SK-N-SH (cell line): ENCODE measurements at regions not wholly inside any gene's neighbourhood (a gene's known extent, or its start where the extent isn't known, plus 50 kb on each side); places are given as distances from the start of the nearest gene placed in this dataset.
A peak's percentile ranks its signal among the peaks of the same experiment; 100 is the strongest.

Experiments
- CTCF ChIA-PET: fragments of 300-600, 350-600 bp; formaldehyde crosslinking; extraction: SDS; loops from one replicate; lab custom pipeline; 2021; lab: Yijun Ruan, JAX
- POLR2A ChIA-PET: fragments of 350-600 bp; sonication (Branson Sonifier 250); formaldehyde crosslinking; extraction: SDS; loops from one replicate; lab custom pipeline; 2020; ENCODE audit warnings: antibody characterized with exemption, inconsistent platforms; lab: Yijun Ruan, JAX
- DNase-seq: peaks from one replicate; pipeline ENCODE4 v3.0.0; 2012
- H2AFZ ChIP-seq: fragments of 200-600 bp; sonication (generic); 2 replicates; pipeline ENCODE4 v1.8.1; 2016; ENCODE audit warnings: antibody characterized with exemption, mild to moderate bottlenecking, low read depth
- H3F3A ChIP-seq: fragments of 200-600 bp; sonication (generic); replicated peaks from 2 replicates; pipeline ENCODE3; 2016; ENCODE audit warnings: antibody characterized with exemption, mild to moderate bottlenecking; ENCODE audit not compliant: insufficient read depth
- H3K27ac ChIP-seq, 2 experiments: fragments of 200-500 bp in 1 of 2; fragments of 200-600 bp in 1 of 2; sonication (Bioruptor generic) in 1 of 2; sonication (generic), shearing (Covaris generic) in 1 of 2; 2 replicates each; pipeline versions ENCODE4 v1.5.1 to v1.6.1; 2014 to 2016; ENCODE audit warnings: low read depth in 2 of 2, inconsistent platforms in 1 of 2, low read length in 1 of 2, mild to moderate bottlenecking in 1 of 2, mixed read lengths in 1 of 2
- H3K27me3 ChIP-seq: fragments of 200-600 bp; sonication (generic), shearing (Covaris generic); 2 replicates; pipeline ENCODE4 v1.6.1; 2016; ENCODE audit warnings: mixed run types; ENCODE audit not compliant: insufficient read depth
- H3K36me3 ChIP-seq, 2 experiments: fragments of 200-500 bp in 1 of 2; fragments of 200-600 bp in 1 of 2; sonication (Bioruptor generic) in 1 of 2; sonication (generic) in 1 of 2; replicated peaks in 1 of 2; 2 replicates each; pipeline versions ENCODE3 to v1.5.1; 2014 to 2016; ENCODE audit warnings: low read length in 1 of 2, mild to moderate bottlenecking in 1 of 2; ENCODE audit not compliant: insufficient read depth in 2 of 2, control insufficient read depth in 1 of 2
- H3K4me1 ChIP-seq, 2 experiments: fragments of 200-500 bp in 1 of 2; fragments of 200-600 bp in 1 of 2; sonication (Bioruptor generic) in 1 of 2; sonication (generic), shearing (Covaris generic) in 1 of 2; 2 replicates each; pipeline versions ENCODE4 v1.5.1 to v1.6.1; 2014 to 2016; ENCODE audit warnings: low read depth in 1 of 2, low read length in 1 of 2, mixed run types in 1 of 2; ENCODE audit not compliant: insufficient read depth in 2 of 2, control insufficient read depth in 1 of 2
- H3K4me2 ChIP-seq: fragments of 200-600 bp; sonication (generic), shearing (Covaris generic); 2 replicates; pipeline ENCODE4 v1.6.1; 2017; ENCODE audit warnings: mixed run types
- H3K4me3 ChIP-seq, 2 experiments: fragments of 200-500 bp in 1 of 2; fragments of 200-600 bp in 1 of 2; sonication (Bioruptor generic) in 1 of 2; sonication (generic), shearing (Covaris generic) in 1 of 2; 2 replicates each; pipeline versions ENCODE4 v1.5.1 to v1.8.1; 2014 to 2016; ENCODE audit warnings: low read depth in 2 of 2, inconsistent platforms in 1 of 2, low read length in 1 of 2, mild to moderate bottlenecking in 1 of 2, mixed read lengths in 1 of 2, moderate library complexity in 1 of 2
- H3K79me2 ChIP-seq: fragments of 200-600 bp; sonication (generic); 2 replicates; pipeline ENCODE4 v1.8.1; 2017; ENCODE audit warnings: mild to moderate bottlenecking; ENCODE audit not compliant: insufficient read depth
- H3K9ac ChIP-seq: fragments of 200-600 bp; sonication (generic); 2 replicates; pipeline ENCODE4 v1.6.1; 2017; ENCODE audit warnings: mixed run types
- H3K9me2 ChIP-seq: fragments of 200-600 bp; sonication (generic); 2 replicates; pipeline ENCODE4 v1.6.1; 2017; ENCODE audit warnings: mixed run types
- H3K9me3 ChIP-seq: fragments of 200-600 bp; sonication (generic); 2 replicates; pipeline ENCODE4 v1.6.1; 2017; ENCODE audit warnings: mixed run types, mild to moderate bottlenecking, moderate library complexity
- H4K20me1 ChIP-seq: fragments of 200-600 bp; sonication (generic); 2 replicates; pipeline ENCODE4 v1.6.1; 2017; ENCODE audit warnings: mild to moderate bottlenecking, mixed run types; ENCODE audit not compliant: insufficient read depth
- CHD2 ChIP-seq: fragments of 150-350 bp; IDR thresholded peaks from 2 replicates; pipeline ENCODE4 v1.6.1; 2018; ENCODE audit warnings: low read length; ENCODE audit not compliant: partially characterized antibody
- EP300 ChIP-seq, 2 experiments: IDR thresholded peaks; 2 replicates each; pipeline versions ENCODE4 v1.4.0 to v1.6.1; 2012; ENCODE audit warnings: borderline replicate concordance in 1 of 2, low read depth in 1 of 2, low read length in 1 of 2
- FOSL2 ChIP-seq: IDR thresholded peaks from 2 replicates; pipeline ENCODE4 v1.4.0; 2012; ENCODE audit warnings: low read depth, mild to moderate bottlenecking, moderate library complexity, borderline replicate concordance
- FOXJ3 ChIP-seq: sonication (generic); formaldehyde crosslinking; IDR thresholded peaks from 2 replicates; pipeline ENCODE4 v1.5.1; 2020; ENCODE audit warnings: mild to moderate bottlenecking, missing genetic modification reagents
- MEF2A ChIP-seq: IDR thresholded peaks from 2 replicates; pipeline ENCODE4 v1.4.0; 2012; ENCODE audit warnings: low read depth, borderline replicate concordance
- NRF1 ChIP-seq: IDR thresholded peaks from 2 replicates; pipeline ENCODE4 v1.6.1; 2012; ENCODE audit warnings: low read depth, mild to moderate bottlenecking, low read length
- RAD21 ChIP-seq: IDR thresholded peaks from 2 replicates; pipeline ENCODE4 v1.6.1; 2012; ENCODE audit warnings: mild to moderate bottlenecking, low read length
- RXRA ChIP-seq: IDR thresholded peaks from 2 replicates; pipeline ENCODE4 v1.4.0; 2012; ENCODE audit warnings: low read depth, mild to moderate bottlenecking, borderline replicate concordance
- TAF1 ChIP-seq: IDR thresholded peaks from 2 replicates; pipeline ENCODE4 v1.6.1; 2012; ENCODE audit warnings: low read depth, mild to moderate bottlenecking, low read length, moderate library complexity, borderline replicate concordance
- WGBS: methylation state at CpG from one replicate; pipeline ENCODE4 v1.1.6; 2017; ENCODE audit warnings: low lambda C conversion rate; 5-methylcytosine and 5-hydroxymethylcytosine counted together
- TF ChIP-seq, protein P1 (sequence below): IDR thresholded peaks from 2 replicates; pipeline ENCODE4; 2012
- TF ChIP-seq, protein P2 (sequence below): IDR thresholded peaks from 2 replicates; pipeline ENCODE4 v1.6.1; 2012; ENCODE audit warnings: mild to moderate bottlenecking, low read depth, low read length, moderate library complexity
- TF ChIP-seq, protein P3 (sequence below): fragments of 150-350 bp; IDR thresholded peaks from 2 replicates; pipeline ENCODE4 v1.6.1; 2017; ENCODE audit warnings: antibody characterized with exemption, low read length, low read depth, borderline replicate concordance
- TF ChIP-seq, protein P4 (sequence below): IDR thresholded peaks from 2 replicates; pipeline ENCODE4 v1.4.0; 2012; ENCODE audit warnings: low read depth, borderline replicate concordance

DNA sequence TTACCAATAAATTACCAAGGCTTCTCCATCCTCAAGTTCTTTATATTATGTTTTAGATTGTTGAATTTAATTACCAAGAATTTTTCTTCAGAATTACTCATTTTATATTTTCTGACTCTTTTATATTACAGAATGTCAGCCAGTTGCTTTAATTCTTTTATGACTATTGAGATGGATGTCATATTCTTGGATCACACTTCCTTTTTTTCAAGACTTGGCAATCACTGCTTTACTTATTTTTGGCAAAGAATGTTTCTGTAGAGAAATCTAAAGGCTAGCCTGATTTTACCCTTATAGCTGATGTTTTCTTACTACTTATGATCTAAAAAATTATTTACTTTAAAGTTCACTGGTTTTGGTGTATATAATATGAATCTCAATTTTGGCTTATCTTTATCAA lies 721.1 kb upstream of the TMPRSS15 start:
- CTCF ChIA-PET, result no interaction called here
- Histone ChIP-seq H3K4me3 (no peak overlapping the region), H3K79me2 (no peaks in the 10 kb centered on the region), H3K4me1 (no peaks in the 10 kb centered on the region), H3K27me3 (no peaks in the 10 kb centered on the region), H3K9me2 (no peaks in the 10 kb centered on the region), H3F3A (no peaks in the 10 kb centered on the region), H4K20me1 (no peaks in the 10 kb centered on the region), H3K27ac (no peak overlapping the region), H3K36me3 (no peaks in the 10 kb centered on the region), H3K9ac (no peak overlapping the region), H2AFZ (0 out of 2 replicates have a peak overlapping the region, but pooled peaks have one; percentile 22), H3K4me2 (no peak overlapping the region), H3K9me3 (no peaks in the 10 kb centered on the region)
- no peak for DNase-seq
- POLR2A ChIA-PET, result no interaction called here
- TF ChIP-seq TAF1 (no peak), RXRA (no peak), EP300 (IDR thresholded peaks at IDR 0.05; ENCODE audit: borderline replicate concordance in 1 of 2, low read depth in 1 of 2, low read length in 1 of 2) (no peak), FOXJ3 (CRISPR knock-in tag) (no peak), RAD21 (no peak)
- TF ChIP-seq, protein P1, sequence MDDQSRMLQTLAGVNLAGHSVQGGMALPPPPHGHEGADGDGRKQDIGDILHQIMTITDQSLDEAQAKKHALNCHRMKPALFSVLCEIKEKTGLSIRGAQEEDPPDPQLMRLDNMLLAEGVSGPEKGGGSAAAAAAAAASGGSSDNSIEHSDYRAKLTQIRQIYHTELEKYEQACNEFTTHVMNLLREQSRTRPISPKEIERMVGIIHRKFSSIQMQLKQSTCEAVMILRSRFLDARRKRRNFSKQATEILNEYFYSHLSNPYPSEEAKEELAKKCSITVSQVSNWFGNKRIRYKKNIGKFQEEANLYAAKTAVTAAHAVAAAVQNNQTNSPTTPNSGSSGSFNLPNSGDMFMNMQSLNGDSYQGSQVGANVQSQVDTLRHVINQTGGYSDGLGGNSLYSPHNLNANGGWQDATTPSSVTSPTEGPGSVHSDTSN, result no peak
- TF ChIP-seq, protein P2, sequence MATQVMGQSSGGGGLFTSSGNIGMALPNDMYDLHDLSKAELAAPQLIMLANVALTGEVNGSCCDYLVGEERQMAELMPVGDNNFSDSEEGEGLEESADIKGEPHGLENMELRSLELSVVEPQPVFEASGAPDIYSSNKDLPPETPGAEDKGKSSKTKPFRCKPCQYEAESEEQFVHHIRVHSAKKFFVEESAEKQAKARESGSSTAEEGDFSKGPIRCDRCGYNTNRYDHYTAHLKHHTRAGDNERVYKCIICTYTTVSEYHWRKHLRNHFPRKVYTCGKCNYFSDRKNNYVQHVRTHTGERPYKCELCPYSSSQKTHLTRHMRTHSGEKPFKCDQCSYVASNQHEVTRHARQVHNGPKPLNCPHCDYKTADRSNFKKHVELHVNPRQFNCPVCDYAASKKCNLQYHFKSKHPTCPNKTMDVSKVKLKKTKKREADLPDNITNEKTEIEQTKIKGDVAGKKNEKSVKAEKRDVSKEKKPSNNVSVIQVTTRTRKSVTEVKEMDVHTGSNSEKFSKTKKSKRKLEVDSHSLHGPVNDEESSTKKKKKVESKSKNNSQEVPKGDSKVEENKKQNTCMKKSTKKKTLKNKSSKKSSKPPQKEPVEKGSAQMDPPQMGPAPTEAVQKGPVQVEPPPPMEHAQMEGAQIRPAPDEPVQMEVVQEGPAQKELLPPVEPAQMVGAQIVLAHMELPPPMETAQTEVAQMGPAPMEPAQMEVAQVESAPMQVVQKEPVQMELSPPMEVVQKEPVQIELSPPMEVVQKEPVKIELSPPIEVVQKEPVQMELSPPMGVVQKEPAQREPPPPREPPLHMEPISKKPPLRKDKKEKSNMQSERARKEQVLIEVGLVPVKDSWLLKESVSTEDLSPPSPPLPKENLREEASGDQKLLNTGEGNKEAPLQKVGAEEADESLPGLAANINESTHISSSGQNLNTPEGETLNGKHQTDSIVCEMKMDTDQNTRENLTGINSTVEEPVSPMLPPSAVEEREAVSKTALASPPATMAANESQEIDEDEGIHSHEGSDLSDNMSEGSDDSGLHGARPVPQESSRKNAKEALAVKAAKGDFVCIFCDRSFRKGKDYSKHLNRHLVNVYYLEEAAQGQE, result no peak
- TF ChIP-seq, protein P3, sequence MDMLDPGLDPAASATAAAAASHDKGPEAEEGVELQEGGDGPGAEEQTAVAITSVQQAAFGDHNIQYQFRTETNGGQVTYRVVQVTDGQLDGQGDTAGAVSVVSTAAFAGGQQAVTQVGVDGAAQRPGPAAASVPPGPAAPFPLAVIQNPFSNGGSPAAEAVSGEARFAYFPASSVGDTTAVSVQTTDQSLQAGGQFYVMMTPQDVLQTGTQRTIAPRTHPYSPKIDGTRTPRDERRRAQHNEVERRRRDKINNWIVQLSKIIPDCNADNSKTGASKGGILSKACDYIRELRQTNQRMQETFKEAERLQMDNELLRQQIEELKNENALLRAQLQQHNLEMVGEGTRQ, result no peak

DNA sequence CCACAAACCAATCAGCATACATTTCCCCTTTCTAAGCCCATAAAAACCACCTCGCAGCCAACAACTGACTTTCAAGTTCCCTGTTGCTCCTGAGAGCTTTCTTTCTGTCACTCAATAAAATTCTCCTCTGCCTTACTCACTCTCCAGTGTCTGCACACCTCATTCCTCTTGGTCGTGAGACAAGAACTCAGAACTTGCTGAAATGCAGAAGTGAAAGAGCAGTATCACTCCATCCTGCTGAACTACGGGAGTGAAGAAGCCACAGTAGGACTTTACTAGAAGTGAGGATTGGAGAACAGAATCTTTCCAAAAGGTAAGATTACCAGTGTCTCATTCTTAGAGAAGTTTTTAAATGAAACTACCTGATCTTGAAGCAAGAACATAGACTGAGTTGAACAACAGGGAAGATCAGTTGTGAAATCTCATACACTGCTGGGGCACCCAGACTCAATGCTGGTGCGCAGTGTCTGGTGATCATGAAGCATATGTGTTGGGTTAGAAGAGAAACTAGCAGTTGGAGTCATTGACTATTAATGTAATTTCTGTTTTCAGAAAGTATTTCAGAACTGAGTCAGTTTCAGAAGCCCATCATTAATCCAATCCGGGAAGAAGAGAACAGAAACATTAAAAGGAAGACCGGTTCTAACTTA lies 726.9 kb upstream of the TMPRSS15 start:
- no peak overlapping the region for H3K27ac ChIP-seq
- no peaks in the 10 kb centered on the region for H3K36me3 ChIP-seq
- no peak overlapping the region for H2AFZ ChIP-seq
- DNase-seq, result no peak
- no peak overlapping the region for H3K4me3 ChIP-seq
- H3K4me1 ChIP-seq, result no peaks in the 10 kb centered on the region
- WGBS, result 4% methylated on average over 6 of the region's 6 CpGs
- ChIA-PET CTCF (no interaction called here), POLR2A (no interaction called here)
- no peaks in the 10 kb centered on the region for H4K20me1 ChIP-seq
- no peaks in the 10 kb centered on the region for H3K9me2 ChIP-seq
- no peak overlapping the region for H3K9ac ChIP-seq
- H3K9me3 ChIP-seq, result no peaks in the 10 kb centered on the region; the same call in 1 of the 2 replicates
- no peaks in the 10 kb centered on the region for H3F3A ChIP-seq
- TF ChIP-seq MEF2A (no peak), NRF1 (no peak), EP300 (IDR thresholded peaks at IDR 0.05; ENCODE audit: borderline replicate concordance in 1 of 2, low read depth in 1 of 2, low read length in 1 of 2) (no peak), FOSL2 (no peak), CHD2 (no peak)
- TF ChIP-seq, protein P3, result no peak
- TF ChIP-seq, protein P4, sequence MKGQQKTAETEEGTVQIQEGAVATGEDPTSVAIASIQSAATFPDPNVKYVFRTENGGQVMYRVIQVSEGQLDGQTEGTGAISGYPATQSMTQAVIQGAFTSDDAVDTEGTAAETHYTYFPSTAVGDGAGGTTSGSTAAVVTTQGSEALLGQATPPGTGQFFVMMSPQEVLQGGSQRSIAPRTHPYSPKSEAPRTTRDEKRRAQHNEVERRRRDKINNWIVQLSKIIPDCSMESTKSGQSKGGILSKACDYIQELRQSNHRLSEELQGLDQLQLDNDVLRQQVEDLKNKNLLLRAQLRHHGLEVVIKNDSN, result no peak
- H3K79me2 ChIP-seq, result no peaks in the 10 kb centered on the region
- H3K4me2 ChIP-seq, result no peak overlapping the region
- no peaks in the 10 kb centered on the region for H3K27me3 ChIP-seq
